Stimulated activated memory B cell treated with anti-CD40 and anti-IgM and Interleukin-4, amounts not matched to agents 10 μg/mL and 1 μg/mL and 100 μg/mL, for 72 hours (primary cell): ENCODE measurements at regions not wholly inside any gene's neighbourhood (a gene's known extent, or its start where the extent isn't known, plus 50 kb on each side); places are given as distances from the start of the nearest gene placed in this dataset.

Experiments
- ATAC-seq: fragments of 150-1000 bp; cut with Tn5 transposase; 2 replicates; pipeline ENCODE4 v1.10.0; 2021
- H3K27ac Mint-ChIP-seq: one replicate; pipeline ENCODE4 v1.8.0; 2022; ENCODE audit warnings: mild to moderate bottlenecking, mixed read lengths
- H3K27me3 Mint-ChIP-seq: one replicate; pipeline ENCODE4 v1.8.0; 2022; ENCODE audit warnings: mixed read lengths
- H3K36me3 Mint-ChIP-seq: one replicate; pipeline ENCODE4 v1.8.0; 2022; ENCODE audit warnings: mixed read lengths
- H3K4me1 Mint-ChIP-seq: one replicate; pipeline ENCODE4 v1.8.0; 2022; ENCODE audit warnings: mixed read lengths
- H3K4me3 Mint-ChIP-seq: one replicate; pipeline ENCODE4 v1.8.0; 2022; ENCODE audit warnings: mild to moderate bottlenecking, moderate library complexity, mixed read lengths
- H3K9me3 Mint-ChIP-seq: one replicate; pipeline ENCODE4 v1.8.0; 2022; ENCODE audit warnings: mixed read lengths

DNA sequence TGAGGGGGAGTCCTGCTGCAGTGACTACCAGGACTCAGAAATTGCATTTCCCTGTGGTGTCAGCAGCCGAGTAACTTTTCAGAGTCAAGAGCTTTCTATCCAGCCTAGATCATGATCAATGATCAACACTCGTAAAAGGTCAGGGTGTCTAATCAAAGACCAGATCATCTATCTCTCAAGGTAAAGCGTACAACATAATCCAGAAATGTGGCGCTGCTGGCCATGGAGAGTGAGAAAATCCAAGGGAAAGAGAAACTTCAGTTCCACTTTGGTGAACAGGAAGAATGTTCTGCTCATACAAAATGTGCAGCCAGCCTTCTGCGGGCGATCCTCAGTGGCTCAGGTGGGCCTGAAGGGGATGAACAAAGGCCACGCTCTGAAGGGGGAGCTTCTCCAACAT lies 1005.8 kb upstream of the NR2F2 start:
- no peak for ATAC-seq
- Mint-ChIP-seq H3K27me3 (no peaks in the 10 kb centered on the region), H3K4me1 (no peaks in the 10 kb centered on the region), H3K36me3 (no peaks in the 10 kb centered on the region), H3K27ac (no peak overlapping the region), H3K4me3 (no peak overlapping the region), H3K9me3 (peaks cover 6% of the 10 kb centered on the region)

DNA sequence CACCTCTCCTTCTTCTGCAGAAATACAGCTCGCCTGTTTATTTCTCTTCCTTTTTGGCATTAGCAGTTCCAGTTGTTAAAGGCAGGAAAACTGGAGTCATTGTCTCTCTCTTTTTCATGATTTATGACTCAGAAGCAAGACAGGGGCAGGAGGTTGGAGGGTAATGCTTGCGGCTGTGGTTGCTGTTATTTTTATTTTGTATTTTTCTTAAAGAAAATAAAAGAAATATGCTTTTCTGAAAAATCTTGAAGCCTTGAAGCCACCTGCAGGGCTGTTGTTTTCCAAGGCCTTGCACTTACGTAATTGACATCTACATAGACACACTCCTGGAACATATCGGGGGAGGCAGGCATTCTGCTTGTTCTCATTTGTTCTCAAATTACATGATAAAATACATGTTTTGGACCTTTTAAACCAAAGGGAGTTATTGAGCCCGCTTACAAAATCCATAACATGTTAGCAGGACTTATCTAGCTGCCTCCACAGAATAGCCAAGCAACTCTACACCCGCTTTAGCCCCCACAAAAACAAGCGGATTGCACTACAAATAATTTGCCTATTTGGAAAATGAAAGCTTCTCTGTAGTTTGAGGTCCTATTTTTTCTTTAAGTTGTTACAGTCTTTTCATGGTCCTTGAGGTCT lies 1004.6 kb upstream of the NR2F2 start:
- H3K4me1 Mint-ChIP-seq: no peaks in the 10 kb centered on the region
- H3K4me3 Mint-ChIP-seq: no peak overlapping the region
- ATAC-seq: no peak
- no peaks in the 10 kb centered on the region for H3K27me3 Mint-ChIP-seq
- no peaks in the 10 kb centered on the region for H3K36me3 Mint-ChIP-seq
- H3K27ac Mint-ChIP-seq: no peak overlapping the region
- H3K9me3 Mint-ChIP-seq: peaks cover 3% of the 10 kb centered on the region

DNA sequence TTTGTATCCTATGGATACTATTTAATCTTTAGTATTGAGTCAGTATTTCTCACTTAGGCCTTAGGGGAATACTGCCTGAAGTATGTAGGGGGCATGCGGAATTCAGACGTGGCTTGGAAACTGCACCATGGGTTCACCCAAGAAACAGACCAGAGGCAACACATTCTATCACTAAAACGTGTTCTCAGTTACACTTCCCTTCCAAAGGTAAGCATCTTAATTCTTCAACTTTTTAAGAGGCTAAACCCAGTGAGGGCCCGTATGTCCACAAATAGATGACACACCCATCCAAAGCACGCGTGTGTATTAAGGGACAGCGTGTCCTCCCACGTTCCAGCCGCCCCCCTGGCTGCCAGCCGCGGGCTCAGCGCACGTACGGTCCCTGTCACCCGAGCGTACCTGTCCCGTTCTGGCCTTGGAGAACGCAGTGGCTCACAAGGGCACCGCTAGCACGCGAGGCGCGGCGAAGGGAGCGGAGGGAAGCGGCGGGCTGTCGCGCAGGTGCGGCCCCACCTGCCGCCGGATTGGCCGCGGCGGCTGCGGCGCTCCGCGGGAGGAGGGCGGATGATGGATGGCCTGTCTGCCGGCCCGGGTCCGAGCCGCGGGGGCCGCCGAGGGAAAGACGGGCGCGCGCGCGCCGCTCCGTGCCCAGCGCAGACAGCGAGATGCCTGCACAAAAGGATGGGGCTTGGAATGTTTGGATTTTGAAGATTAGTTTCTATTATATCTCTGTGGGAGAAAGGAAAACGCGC lies 1003.9 kb upstream of the NR2F2 start:
- no peak overlapping the region for H3K27ac Mint-ChIP-seq
- no peak for ATAC-seq
- H3K4me3 Mint-ChIP-seq: no peak overlapping the region
- no peaks in the 10 kb centered on the region for H3K36me3 Mint-ChIP-seq
- peaks cover 3% of the 10 kb centered on the region for H3K9me3 Mint-ChIP-seq
- H3K27me3 Mint-ChIP-seq: no peaks in the 10 kb centered on the region
- H3K4me1 Mint-ChIP-seq: no peaks in the 10 kb centered on the region

DNA sequence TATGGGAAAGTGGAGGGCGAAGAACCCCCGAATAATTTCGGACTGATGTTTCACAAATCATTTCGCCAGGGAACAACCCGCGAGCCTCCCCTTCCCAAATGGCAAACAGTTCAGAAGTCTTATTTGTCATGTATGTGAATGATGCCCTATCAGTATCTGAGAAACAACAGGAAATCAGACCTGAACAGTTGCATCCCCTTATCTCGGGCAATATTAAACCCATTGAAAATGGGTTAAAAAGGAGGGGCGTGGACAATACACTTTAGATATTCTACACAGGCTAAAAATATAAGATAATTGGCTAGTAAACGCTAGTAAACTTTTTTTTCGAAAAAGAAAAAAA lies 1003.3 kb upstream of the NR2F2 start:
- ATAC-seq: no peak
- H3K27me3 Mint-ChIP-seq: no peaks in the 10 kb centered on the region
- H3K4me1 Mint-ChIP-seq: no peaks in the 10 kb centered on the region
- no peak overlapping the region for H3K27ac Mint-ChIP-seq
- H3K36me3 Mint-ChIP-seq: no peaks in the 10 kb centered on the region
- H3K9me3 Mint-ChIP-seq: peaks cover 3% of the 10 kb centered on the region
- no peak overlapping the region for H3K4me3 Mint-ChIP-seq

DNA sequence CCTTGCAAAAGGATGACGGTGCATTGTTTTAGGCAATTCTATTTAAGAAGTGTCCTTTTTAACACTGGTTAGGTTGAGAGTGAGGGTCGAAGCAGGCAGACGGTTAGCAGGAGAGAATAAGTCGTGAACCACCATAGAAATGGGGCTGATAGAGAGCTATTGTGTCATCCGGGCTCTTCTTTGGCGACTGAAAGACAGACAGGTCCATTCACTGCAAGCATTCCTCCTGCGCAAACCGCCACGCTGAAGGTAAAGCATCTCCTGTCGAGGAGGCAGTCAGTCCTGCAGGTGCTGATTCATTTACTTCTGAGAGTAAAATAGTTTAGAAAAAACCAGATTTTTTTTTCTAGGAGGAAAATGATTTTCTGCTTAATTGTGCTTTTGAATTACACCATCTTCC lies 1002.8 kb upstream of the NR2F2 start:
- Mint-ChIP-seq H3K4me1 (no peaks in the 10 kb centered on the region), H3K4me3 (no peak overlapping the region), H3K36me3 (no peaks in the 10 kb centered on the region), H3K27ac (no peak overlapping the region), H3K27me3 (no peaks in the 10 kb centered on the region), H3K9me3 (peaks cover 3% of the 10 kb centered on the region)
- ATAC-seq: no peak

DNA sequence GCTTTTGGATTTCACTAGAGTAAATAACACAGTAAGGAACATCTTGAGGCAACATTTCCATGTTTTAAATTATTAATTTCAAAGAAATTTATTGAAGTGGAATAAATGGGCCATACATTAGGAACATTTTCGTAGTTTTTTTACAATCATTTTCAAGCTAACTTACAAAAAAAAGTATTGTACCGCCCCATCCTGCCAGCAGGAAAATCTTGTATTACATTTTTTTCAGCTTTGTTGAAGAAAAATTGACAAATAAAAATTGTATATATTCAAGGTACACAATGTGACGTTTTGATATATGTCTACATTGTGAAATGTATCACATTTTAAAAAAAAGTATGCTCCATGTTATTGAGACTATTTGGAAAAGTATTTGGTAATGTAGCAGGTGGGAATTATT lies 1001.9 kb upstream of the NR2F2 start:
- Mint-ChIP-seq H3K27me3 (no peaks in the 10 kb centered on the region), H3K36me3 (no peaks in the 10 kb centered on the region), H3K9me3 (peaks cover 3% of the 10 kb centered on the region), H3K4me3 (no peak overlapping the region), H3K4me1 (no peaks in the 10 kb centered on the region), H3K27ac (no peak overlapping the region)
- no peak for ATAC-seq

DNA sequence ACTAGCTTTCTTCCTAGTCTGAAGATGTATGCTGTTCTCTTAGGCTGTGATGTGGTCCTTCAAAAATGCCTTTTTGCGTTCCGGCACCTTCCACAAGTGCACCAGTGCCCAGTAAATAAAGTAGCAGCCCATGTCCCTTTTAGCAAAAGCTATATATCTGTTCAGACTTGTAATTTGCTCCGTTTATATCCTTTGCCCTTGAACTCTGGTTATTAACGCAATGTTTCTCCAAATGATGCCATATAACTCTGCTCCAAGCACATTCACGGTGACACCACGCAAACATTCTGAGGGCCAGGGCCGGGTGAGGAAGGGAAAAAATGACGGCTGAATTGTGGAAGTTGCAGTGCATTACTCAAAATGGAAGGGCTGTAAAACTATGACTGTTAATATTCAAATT lies 1001.1 kb upstream of the NR2F2 start:
- Mint-ChIP-seq H3K27me3 (no peaks in the 10 kb centered on the region), H3K27ac (no peak overlapping the region)

DNA sequence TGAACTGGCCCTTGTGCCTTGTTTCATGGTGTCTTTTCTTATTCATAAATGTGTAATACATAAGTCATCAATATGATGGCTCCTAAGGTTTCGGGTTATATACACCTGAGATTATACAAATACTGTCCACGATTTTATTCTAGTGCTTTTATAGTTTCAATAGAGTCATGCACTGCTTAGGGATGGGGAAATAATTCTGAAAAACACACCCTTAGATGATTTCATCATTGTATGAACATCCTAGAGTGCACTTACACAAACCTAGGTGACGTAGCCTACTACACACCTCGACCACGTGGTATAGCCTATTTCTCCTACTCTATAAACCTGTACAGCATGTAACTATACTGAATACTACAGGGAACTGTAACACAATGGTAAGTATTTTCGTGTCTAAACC lies 988.8 kb upstream of the NR2F2 start:
- H3K9me3 Mint-ChIP-seq: peaks cover 9% of the 10 kb centered on the region
- no peak for ATAC-seq

More for the DNA sequence above, 1001.1 kb upstream of the NR2F2 start:
- Mint-ChIP-seq H3K4me3 (no peak overlapping the region), H3K36me3 (no peaks in the 10 kb centered on the region), H3K4me1 (no peaks in the 10 kb centered on the region), H3K9me3 (peaks cover 3% of the 10 kb centered on the region)
- ATAC-seq: no peak

DNA sequence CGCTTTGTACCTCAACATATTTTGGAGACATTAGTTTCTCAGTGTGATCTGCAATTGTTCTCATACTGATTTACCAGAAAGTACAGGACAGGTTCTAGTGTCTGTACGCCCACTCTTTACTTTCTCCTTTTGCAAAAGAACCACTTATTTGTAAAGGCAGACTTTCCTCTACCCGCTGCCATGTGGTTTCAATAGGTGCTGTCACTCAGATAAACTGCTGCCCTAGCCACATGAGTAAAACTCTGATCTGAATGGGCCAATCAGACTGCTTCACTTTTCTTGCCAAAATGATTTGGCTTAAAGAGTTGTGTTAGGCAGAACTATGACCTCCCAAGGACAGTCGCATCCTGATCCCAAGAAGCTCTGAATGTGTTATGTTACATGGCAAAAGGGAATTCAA lies 984.6 kb upstream of the NR2F2 start:
- Mint-ChIP-seq H3K36me3 (no peaks in the 10 kb centered on the region), H3K4me1 (no peaks in the 10 kb centered on the region), H3K4me3 (no peak overlapping the region), H3K9me3 (peaks cover 5% of the 10 kb centered on the region), H3K27ac (no peak overlapping the region), H3K27me3 (no peaks in the 10 kb centered on the region)
- no peak for ATAC-seq

More for the DNA sequence above, 988.8 kb upstream of the NR2F2 start:
- H3K27ac Mint-ChIP-seq: no peak overlapping the region
- no peaks in the 10 kb centered on the region for H3K4me1 Mint-ChIP-seq
- no peak overlapping the region for H3K4me3 Mint-ChIP-seq
- no peaks in the 10 kb centered on the region for H3K27me3 Mint-ChIP-seq
- no peaks in the 10 kb centered on the region for H3K36me3 Mint-ChIP-seq

DNA sequence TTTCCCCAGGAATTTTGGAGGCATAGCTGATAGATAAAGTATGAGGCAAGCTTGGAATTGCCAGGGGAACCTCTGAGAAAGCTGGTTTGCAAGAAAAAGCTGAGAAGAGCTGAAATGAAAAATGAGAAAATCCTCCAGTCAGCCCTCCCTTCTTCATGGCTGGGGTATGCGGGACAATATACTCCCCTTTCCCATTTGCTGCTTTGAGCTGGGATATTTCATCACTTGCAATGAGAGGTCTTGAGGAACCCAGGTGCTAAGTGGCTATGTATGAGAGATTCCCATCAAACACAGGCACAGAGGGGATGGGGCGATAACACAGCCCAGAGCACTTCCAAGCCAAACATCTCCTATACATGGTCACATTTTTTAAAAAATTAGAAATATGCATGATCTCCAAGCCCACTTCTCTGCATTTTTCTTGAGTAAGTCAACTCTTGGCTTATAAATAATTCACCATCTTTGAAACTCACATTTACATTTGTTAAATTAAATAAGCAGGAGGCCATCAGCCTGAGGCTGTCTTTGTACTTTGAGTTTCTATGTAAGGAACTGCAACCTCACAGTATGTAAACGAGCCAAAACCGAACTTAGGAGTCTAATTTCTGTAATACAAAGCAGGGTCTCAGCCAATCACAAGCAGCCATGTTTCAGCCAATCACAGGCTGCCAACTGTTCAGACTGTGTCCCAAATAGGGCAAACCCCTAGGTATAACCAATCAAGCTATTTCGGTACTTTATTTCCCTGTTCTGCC lies 983.6 kb upstream of the NR2F2 start:
- no peaks in the 10 kb centered on the region for H3K36me3 Mint-ChIP-seq
- no peak overlapping the region for H3K27ac Mint-ChIP-seq
- no peak overlapping the region for H3K4me3 Mint-ChIP-seq
- H3K9me3 Mint-ChIP-seq: peaks cover 3% of the 10 kb centered on the region
- no peaks in the 10 kb centered on the region for H3K4me1 Mint-ChIP-seq
- no peaks in the 10 kb centered on the region for H3K27me3 Mint-ChIP-seq
- no peak for ATAC-seq

DNA sequence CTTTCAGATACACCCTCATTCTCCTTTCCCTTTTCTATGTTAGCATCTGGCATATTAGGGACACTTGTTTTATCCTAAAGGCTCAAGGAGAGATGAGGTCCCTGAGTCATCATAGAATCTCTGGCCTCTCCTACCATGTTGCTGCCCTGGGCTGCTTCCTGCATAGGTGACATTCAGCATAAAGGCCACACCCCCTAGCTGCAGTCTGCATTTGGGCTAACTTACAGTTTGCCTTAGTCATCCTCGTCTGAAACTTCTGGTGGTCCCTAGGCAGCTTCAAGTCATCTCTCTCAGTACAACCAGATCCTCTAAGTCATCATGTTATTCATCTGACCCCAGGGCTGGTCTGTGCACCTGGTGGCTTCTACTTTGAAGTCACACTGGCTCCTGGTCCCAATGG lies 982.7 kb upstream of the NR2F2 start:
- no peak overlapping the region for H3K27ac Mint-ChIP-seq
- H3K4me3 Mint-ChIP-seq: no peak overlapping the region
- no peak for ATAC-seq
- no peaks in the 10 kb centered on the region for H3K36me3 Mint-ChIP-seq
- H3K9me3 Mint-ChIP-seq: peaks cover 3% of the 10 kb centered on the region
- no peaks in the 10 kb centered on the region for H3K4me1 Mint-ChIP-seq
- no peaks in the 10 kb centered on the region for H3K27me3 Mint-ChIP-seq

DNA sequence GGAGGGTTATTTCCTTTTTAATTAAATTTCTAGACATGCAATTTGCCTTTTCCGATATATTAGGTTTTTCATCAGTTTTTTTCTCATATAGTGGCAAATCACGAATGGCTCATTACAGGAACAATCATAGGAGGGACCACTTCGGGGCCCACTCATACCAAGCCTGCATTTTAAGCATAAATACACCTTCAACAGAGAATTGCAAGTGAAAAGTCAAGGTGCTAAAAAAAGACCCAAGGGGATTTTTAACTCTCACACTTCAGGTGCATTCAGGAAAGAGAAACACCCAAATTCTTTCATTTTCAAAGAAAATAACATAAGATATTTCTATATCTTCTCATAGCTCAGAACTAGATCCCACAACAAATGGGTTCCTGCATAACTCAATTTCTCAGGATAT lies 979.6 kb upstream of the NR2F2 start:
- H3K4me1 Mint-ChIP-seq: no peaks in the 10 kb centered on the region
- no peak overlapping the region for H3K4me3 Mint-ChIP-seq
- no peaks in the 10 kb centered on the region for H3K36me3 Mint-ChIP-seq
- no peaks in the 10 kb centered on the region for H3K9me3 Mint-ChIP-seq
- no peak for ATAC-seq
- no peak overlapping the region for H3K27ac Mint-ChIP-seq
- no peaks in the 10 kb centered on the region for H3K27me3 Mint-ChIP-seq

DNA sequence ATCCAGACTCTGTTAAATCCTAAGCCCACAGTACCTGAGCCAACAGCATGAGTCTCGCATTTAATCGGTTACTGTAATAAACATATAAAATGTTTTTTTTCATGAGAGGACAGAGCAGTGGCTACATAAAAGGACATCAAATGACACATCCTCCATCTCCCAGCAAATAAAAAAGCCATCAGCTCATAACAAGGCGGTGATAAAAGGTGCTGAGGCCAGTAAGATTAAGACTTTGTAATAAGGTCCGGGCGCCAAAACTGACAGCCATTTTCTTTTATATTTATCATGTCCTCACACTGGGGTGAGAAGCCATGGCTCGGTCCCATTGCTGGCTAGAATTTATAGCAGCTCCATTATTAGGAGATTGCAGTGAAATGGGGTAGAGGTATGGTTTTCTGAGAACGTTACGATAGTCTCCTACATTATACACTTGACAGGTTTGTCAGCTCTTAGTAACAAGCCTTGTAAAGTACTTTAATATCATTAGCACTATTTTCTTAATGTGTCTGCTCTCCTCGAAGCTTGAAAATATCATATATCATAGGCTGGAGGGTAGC lies 977.8 kb upstream of the NR2F2 start:
- no peak for ATAC-seq
- peaks cover 2% of the 10 kb centered on the region for H3K9me3 Mint-ChIP-seq
- no peaks in the 10 kb centered on the region for H3K4me1 Mint-ChIP-seq

DNA sequence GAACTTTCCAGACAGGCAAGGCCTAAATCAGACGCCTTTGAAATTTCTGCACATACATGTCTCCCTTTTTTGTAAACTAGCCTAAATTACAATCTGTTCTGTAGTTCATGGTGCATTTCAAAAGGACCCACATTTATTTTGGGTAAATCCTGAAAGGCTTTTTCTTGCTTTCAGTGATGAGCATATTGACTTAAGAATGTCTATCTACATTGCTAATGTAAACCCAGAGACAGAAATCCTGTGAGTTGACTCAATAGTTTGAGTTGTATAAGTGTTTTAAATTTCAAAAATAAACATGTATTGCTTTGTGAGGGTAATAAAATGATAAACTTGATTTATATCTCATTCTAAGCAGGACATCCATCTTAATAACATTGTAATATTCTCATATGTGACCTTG lies 977.0 kb upstream of the NR2F2 start:
- no peak overlapping the region for H3K4me3 Mint-ChIP-seq
- no peak overlapping the region for H3K27ac Mint-ChIP-seq
- no peaks in the 10 kb centered on the region for H3K36me3 Mint-ChIP-seq
- no peaks in the 10 kb centered on the region for H3K27me3 Mint-ChIP-seq
- no peaks in the 10 kb centered on the region for H3K4me1 Mint-ChIP-seq
- H3K9me3 Mint-ChIP-seq: peaks cover 2% of the 10 kb centered on the region
- ATAC-seq: no peak

More for the DNA sequence above, 977.8 kb upstream of the NR2F2 start:
- H3K27me3 Mint-ChIP-seq: no peaks in the 10 kb centered on the region
- no peak overlapping the region for H3K27ac Mint-ChIP-seq
- no peaks in the 10 kb centered on the region for H3K36me3 Mint-ChIP-seq
- H3K4me3 Mint-ChIP-seq: no peak overlapping the region

DNA sequence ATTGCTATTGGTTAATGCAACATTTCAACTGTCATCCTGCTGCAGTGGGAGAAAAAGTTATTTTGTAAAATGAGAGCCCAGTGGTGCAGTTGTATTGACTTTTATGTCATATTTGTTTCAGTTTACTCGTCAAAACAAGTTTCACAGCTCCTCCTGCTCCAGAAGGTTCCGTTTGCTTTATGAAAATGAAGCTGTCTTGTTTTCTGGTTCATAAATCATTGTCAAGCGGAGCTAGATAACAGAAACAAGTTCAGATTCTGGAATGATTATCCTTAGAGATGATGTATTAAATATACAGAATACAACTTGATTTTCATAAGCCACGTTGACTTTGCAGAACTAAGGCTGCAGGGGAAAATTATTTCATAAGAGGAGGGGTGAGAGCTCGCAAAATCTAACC lies 970.5 kb upstream of the NR2F2 start:
- H3K27me3 Mint-ChIP-seq: no peaks in the 10 kb centered on the region
- H3K9me3 Mint-ChIP-seq: peaks cover 6% of the 10 kb centered on the region
- no peak overlapping the region for H3K4me3 Mint-ChIP-seq
- H3K4me1 Mint-ChIP-seq: no peaks in the 10 kb centered on the region
- ATAC-seq: no peak
- H3K27ac Mint-ChIP-seq: no peak overlapping the region
- no peaks in the 10 kb centered on the region for H3K36me3 Mint-ChIP-seq
